Cortex of kidney (tissue), 1 donor: ENCODE measurements at regions not wholly inside any gene's neighbourhood (a gene's known extent, or its start where the extent isn't known, plus 50 kb on each side); places are given as distances from the start of the nearest gene placed in this dataset.
"Not testable (repeated sequence)": the region's sequence is repeated elsewhere in the genome, so short reads cannot be mapped to it uniquely, and the experiment has no call there.

Experiments
- DNase-seq: peaks from one replicate; lab custom pipeline; 2025; lab: John Stamatoyannopoulos, UW

DNA sequence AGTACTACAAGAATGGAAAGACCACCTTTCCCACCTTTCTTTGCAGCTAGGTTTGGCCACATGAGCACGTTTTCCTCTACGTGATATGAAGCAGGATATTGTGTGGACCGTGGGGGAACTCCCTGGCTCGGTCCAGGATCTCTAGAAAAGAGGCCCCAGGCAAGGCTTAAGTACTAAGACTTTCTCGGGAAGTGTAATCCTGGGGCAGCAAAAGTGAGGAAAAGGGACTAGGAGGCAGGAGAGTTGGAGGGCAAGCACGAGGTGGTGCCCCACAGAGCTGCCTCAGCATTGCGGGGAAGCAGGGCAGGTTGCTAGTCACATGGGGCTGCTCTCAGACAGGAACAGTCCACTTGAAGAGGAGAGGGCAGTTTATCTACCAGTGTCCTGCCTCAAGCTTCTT, 235.1 kb downstream of the GADD45G start:
- no peak for DNase-seq

DNA sequence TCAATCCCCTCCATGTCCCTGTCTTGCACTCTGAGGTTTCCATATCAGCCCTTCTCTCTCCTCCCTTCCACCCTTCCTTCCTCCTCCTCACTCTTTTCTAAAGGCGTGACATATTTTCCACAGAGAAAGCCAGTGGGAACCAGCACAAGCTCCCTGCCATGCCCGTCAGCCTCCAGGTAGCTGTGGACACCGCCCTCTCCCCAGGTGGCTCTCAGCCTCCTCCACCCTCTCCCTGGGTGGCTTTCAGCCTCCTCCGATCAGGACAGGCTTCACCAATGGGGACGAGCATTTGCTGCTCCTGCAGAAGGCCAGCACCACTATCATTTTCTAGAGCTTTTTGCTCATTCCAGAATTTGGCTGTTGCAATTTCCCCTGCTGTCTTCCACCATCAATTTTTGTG, 236.6 kb downstream of the GADD45G start:
- no peak for DNase-seq

DNA sequence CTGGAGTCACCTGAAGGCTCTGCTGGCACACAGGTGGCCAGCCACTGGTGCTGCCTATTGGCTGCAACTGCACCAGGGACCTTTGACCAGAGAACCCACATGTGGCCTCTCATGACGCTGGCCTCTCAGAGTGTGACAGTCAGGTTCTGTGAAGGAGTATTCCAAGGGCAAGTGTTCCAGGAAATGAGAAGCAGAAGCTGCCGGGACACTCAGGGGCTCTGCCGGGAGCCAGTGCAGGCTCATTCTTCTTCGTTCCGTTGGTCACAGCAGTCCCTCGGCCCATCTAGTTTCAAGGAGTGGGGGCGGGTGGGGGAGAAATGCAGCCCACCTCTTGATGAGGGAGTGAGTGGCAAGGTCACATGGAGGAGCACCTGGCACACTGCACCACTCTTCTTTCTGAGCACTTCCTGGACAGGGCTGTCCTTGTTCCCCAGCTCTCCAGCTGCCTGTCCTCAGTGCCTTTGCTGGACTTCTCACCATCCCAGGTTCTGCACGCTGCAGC, 237.5 kb downstream of the GADD45G start:
- no peak for DNase-seq

DNA sequence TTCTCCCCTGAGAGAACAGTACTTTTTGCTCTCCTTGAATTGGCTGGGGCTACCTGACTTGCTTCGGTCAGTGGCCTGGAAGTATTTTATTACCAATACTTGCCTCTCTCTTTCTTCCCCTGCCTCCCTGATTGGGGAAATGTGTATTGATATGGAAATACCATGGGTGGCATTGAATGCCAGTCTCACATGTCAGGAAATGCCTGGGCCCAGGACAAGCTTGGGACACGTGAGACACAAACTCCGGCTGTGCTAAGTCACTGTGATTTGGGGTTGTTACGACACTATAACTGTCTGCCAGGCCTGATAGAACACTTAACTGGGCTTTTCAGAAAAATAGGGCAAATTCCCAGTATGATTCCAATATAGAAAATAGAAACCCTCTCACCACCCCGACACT, 238.3 kb downstream of the GADD45G start:
- no peak for DNase-seq

DNA sequence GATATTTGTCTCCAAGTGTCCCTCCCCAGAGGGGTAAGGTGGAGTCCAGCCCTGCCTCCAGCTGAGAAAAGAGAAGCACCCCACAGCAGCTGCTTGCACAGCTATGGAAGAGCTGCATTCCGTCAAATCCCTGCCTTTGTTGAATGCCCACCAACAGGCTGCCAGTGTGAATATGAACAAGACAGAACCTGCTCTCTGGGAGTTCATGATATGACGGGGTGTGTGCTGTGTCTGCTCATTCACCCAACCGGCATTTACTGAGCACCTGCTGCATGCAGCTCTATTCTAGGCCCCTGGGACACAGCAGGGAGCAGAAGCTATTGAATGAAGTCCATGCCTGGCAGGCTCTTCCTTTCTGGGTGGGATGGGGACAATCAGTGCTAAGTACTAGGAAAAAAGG, 238.8 kb downstream of the GADD45G start:
- no peak for DNase-seq

DNA sequence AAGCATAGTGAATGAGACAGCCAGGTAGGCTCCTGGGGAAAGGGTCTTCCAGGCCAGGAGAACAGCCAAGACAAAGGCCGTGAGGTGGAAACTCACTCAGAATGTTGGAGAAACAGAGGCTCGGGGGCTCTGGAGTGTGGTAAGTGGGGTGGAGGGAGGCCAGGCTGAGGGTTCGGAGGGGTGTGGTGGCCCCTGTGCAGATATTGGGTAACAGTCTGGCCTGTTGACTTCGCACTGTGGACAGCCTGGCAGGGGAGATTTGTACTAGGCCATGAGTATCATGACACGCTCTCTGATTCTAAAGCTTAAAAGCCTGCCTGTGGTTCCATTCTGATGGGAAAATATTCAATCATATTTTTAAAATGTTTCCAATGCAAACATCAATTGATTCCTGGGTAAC, 239.3 kb downstream of the GADD45G start:
- DNase-seq = no peak

DNA sequence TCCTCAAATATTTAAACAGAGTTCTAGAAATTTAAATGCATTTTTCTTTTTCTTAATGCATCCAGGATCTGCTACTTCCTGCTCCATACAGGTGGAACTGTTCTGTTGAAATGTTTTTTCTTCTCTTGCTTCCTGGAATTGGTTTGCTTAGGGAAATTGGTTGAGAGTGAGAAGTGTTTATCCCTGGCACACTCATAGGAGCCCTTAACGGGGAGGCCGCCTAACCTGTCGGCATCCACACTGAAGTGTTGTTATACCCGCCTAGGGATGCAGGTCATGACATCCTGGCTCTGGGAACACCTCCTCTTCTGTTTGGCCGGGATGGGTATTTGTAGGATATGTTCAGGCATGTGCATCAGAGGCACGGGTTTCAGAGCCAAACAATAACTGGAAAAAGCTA, 239.7 kb downstream of the GADD45G start:
- no peak for DNase-seq

DNA sequence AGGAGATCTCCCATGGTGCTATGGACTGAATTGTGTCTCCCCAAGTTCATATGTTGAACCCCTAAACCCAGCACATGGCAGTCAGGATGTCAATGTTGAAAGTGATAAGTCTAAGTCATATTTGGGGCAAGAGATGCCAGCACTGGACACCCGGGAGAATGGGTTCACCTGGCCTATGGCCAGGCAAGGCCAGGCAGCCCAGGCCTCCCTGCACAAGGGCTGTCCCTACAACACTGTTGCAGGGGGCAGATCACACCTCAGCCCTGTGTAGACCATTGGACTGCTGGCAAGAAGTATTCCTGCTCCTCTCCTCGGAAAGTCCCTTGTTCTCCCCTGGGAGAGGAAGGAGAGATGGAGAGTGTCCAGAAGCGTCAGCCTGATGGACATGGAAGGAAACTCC, 240.5 kb downstream of the GADD45G start:
- no peak for DNase-seq

DNA sequence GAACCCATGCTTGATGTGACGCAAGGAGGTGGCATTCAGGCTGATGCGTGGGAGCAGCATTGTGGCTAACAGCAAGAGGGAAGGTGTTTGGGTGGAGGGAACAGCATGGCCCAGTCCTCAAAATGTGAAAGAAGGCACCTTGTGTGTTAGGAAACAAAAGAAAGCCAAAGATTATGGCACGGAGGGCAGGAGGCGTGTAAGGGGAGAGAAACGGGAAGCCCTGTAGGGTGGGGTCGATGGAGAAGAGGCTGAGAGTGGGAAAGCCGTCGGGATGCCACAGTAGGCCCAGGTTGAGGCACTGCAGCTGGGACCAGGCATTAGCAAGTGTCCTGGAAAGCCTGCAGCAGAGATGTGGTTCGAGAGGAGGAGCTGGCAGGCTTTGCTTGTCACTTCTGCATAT, 241.1 kb downstream of the GADD45G start:
- DNase-seq = no peak

DNA sequence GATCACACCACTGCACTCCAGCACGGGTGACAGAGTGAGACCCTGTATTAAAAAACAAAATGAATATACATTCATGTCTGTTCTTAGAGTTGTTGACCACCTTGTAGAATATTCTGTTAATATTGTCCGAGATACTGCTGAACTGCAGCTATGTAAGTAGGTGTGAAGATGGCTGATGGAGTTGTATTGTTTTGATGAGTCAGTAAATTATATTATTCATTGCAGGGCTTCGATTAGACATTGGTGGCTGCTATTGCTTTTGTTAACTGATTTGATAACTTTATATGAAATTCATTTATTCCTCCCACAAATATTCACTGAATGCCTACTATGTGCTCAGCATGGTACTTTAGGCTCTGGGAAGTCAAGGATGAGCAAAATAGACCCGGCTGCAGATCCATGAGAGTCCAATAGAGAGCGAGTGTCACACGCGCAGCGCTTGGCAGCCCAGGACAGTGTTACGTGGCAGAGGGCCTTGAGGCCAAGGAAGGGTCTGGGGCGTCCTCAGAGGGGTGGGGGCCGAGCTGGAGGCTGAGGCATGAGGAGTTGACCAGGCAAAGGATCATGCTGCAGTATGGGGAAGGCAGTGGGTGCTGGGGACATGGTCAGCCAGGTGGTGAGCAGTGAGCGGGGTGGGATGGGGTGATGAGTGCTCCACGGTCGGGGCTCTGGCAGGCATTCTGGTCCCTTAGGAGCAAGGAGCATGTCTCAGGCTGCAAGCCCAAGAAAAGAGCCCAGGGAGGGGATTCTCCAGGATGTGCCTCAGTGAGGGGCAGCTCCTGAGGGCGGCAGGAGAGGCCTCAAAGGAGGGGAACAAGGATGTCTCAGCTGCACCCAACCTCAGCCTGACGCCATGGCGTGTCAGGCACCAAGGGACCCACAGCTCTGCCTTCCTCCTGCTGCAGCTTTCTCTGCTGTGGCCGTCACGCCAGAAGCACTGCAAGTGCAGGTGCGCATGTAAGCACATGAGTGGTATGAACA, 243.5 kb downstream of the GADD45G start:
- no peak for DNase-seq

DNA sequence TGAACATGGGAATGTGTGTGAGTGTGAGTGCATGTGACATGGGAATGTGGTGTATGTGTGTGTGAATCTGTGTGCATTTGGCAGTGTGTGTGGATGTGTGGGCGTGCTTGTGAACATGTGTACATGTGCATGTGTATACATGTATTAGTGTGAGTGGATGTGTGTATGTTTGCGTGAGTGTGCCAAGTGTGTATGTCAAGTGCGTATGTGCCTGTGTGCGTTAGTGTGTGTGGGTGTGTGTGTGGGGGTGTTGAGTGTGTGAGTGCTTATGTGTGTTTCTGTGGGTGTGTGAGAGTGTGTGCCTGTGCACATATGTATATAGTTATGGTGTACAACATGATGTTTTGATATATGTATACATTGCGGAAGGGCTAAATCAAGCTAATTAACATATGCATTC, 244.3 kb downstream of the GADD45G start:
- DNase-seq = no peak

DNA sequence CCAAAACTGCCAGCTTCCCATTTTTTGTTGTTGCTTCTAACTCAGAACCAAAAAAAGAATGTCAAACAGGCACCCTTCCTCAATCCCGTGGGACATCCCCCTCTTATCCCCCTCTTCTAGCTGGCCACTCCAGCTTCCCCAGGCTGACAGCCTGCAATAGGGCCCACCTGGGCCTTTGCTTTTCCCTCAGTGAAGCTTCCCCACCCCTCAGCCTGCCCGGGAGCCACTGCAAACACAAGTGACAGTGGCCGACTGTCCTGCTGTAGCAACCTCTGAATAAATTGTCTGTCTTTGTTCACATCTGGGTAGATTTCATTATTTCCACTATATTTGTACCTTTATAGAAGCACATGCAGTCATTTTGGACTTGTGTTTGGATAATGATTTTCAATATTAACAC, 245.3 kb downstream of the GADD45G start:
- no peak for DNase-seq

DNA sequence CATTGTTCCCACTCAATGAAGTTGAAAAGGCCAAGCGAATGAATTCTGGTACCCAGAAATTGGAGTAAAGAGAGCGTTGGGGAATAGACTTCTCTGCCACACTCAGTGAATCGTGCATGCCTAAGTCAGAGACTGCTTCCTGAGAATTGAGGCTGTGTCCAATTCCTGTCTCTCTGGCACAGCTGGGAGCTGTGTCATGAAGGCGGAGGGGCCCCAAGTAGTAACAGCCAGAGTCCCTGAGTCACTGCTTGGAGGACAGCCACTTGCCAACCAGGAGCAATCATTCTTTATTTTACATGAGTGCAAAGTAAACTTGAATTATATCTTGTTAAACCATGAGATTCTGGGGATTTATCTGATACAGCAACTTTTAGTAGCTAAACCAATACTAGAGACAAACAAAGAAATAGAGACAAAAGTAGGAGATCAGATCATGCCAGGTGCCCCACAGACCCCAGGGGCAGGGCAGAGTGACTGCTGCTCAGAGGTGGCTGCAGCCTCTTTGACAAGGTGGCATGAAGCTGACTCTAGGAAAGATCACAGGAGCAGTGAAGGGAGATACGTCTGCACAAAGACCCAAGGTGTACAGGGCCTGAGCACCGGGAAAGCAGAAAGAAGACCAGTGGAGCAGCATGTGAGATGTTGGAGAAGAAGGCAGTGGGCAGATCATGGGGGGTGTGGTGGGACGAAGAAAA, 246.0 kb downstream of the GADD45G start:
- no peak for DNase-seq

DNA sequence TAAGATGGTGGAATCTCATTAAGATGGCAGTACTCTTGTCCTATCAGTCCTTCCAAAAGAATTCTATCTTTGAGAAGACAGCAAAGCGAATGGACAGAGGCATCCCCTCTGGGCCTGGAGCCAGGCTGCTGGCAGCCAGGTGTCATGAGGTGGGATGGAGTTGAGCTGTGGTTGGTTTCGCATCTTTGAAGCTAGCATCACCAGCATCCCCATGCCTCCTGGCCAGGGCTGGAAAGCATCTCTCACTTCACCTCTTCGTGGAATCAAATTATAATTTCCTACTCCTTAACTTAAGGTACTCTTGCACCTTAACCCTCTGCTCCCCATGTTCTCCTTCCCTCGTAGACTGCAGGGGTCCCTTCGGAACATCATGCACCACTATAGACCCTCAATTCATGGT, 248.3 kb downstream of the GADD45G start:
- no peak for DNase-seq

DNA sequence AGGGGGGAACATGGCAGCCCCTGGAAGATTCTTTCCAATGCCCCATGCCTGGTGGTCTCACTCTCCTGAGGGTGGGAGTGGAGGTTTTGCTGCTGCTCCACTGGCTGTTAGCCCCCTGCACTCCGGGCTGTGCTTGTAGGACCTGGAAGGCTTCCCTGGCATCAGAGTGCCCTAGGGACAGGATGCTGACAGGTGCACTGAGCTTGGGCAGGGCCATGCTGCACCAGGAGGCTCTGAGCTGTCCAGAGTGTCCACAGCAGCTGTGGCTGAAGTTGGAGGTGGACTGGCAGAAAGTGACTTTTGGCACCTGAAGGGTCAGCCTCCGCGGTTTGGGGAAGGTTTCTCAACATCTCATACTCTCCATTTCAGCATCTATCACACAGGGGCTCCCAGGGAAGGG, 249.1 kb downstream of the GADD45G start:
- DNase-seq = no peak

DNA sequence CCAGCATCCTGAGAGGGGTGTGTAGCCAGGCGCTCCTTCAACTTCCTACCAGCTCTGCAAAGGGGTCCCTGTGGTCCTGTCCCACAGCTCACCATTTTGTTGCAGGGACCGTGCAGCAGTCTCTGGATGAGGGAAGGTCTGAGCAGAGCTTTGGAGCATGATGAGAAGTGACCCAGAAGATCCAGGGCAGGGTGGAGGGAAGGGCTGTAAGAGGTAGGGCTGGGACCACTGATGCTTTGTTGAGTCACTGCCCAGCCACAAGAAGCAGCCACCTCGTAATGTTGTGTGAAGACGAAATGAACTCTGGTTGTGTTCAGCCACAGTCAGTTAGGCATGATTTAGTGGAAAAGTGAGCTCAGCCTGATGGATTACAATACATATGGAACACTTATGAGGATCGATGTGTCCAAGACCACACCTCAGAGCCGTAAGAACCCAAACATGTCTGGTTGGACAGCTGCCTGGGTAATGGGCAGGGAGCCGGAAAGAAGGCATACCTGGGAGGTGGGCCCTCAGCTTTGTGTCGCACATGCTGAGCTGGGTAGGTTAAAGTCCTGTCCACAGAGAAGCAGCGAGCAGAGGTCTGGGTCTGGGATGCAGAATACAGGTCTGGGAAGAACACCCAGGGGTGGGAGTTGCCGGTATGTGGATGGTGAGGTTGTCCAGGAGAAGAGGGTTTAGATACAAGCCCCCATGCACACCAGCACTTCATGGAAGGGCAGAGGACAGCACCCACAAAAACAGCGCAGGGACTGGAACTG, 250.1 kb downstream of the GADD45G start:
- DNase-seq = no peak

DNA sequence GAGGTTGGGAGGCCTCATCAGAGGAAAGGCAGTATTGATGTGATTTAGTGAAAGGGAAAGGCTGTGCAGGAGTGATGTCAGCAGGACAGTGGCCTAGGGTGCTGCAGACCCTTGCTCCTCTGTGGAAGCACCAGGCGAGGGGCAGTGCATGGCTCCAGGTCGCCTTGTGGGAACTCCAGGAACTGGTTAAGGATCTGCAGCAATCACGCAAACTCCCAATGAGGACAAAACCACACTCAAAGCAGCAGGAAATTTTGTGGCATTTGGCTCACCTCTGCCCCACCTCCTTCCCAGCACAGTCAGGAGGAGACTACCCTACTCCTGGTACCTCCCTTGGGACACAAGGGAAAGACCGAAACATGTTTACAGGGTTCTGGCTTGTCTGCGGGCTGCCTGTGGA, 251.5 kb downstream of the GADD45G start:
- not testable (repeated sequence) for DNase-seq

DNA sequence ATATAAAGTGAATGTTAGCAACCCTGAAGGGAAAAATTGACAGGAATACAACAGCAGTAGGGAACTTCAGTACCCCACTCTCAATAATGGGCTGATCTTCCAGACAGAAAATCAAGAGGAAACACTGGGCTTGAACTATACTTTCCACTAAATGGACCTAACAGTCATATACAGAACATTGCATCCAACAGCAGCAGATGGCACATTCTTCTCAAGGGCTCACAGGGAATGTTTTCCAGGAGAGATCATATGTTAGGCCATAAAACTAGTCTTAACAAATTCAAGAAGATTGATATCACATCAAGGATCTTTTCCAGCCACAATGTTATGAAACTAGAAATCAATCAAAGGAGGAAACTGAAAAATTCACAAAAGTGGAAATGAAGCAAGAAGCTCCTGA, 252.1 kb downstream of the GADD45G start:
- DNase-seq = not testable (repeated sequence)

DNA sequence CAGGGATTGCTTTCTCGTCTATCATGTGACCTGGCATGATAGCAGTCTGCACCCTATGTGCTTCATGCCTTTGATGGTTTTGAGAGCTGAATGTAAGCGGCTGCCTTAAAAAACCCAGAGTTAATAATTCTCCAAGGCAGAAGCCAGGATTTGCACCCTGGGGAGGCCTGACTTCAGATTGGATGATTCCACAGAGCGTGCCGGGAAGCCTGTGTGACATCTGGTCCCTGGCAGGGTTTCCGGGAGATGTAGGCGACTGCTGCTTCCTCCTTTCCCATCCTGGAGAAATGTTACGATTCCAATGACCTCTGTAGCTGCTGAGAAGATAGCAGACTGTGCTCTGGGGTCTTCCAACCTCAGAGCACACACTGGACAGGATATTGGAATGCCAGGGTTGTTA, 255.0 kb downstream of the GADD45G start:
- DNase-seq = not testable (repeated sequence)

DNA sequence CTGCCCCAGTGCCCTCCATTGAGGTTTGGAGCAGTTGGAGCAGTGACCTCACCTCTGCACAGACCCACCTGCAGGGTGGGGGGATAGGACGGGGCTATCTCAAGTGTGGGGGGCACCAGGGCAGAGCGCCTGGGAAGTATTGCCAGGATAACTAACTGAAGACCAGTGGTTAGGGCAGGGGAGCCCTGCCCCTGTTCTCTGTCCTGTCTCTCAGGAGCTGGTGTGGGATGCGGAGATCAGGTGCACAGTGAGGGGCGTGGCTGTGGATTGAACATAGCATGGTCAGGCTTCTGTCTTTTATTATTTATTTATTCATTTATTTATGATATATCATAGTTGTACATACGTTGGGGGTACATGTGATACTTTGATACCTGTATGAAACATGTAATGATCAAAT, 256.6 kb downstream of the GADD45G start:
- DNase-seq = not testable (repeated sequence)

DNA sequence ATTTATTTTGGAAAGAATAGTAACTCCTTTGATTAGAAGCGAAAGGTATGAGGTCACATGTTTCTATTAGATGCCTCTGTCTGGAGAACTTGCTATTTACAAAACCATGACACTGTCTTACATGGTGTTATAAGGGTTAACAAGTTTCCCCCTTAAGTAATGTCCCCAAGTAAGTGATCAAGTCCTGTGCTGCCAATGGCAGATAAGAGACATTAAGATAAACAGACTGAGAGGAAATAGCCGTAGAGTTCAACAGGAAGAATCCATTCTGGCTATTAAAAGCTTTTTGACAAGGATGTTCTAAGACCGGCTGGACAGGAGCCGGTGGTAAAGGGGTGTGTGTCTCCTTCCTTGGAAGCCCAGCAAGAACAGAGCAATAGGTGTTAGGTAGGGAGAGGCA, 257.5 kb downstream of the GADD45G start:
- DNase-seq = no peak

DNA sequence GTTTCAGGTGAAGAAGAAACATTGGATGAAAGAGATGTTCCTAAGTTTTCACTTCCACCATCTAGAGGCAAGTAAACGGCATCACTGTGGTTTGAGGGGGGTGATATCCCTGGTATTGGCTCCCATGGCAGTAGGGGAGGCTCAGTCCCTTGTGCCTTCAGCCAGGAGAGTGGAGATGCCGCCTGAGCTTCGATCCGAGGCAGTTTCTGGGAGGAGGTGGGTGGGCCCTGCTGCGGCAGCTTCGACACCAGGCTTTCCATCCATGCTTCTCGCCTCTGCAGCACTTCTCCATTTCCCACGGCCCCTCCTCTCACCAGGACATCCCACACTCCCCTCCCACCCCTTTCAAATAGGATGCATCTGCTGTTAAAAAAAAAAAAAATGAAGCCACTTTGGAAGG, 258.3 kb downstream of the GADD45G start:
- DNase-seq = no peak
